HG03457 (cell line): ENCODE measurements at regions not wholly inside any gene's neighbourhood (a gene's known extent, or its start where the extent isn't known, plus 50 kb on each side); places are given as distances from the start of the nearest gene placed in this dataset.

Experiments used
- ATAC-seq: cut with Tn5 transposase; IDR thresholded peaks from one replicate; pipeline ENCODE4 v1.9.1; 2021; ENCODE audit warnings: moderate number of reproducible peaks; ENCODE audit not compliant: unreplicated experiment

DNA sequence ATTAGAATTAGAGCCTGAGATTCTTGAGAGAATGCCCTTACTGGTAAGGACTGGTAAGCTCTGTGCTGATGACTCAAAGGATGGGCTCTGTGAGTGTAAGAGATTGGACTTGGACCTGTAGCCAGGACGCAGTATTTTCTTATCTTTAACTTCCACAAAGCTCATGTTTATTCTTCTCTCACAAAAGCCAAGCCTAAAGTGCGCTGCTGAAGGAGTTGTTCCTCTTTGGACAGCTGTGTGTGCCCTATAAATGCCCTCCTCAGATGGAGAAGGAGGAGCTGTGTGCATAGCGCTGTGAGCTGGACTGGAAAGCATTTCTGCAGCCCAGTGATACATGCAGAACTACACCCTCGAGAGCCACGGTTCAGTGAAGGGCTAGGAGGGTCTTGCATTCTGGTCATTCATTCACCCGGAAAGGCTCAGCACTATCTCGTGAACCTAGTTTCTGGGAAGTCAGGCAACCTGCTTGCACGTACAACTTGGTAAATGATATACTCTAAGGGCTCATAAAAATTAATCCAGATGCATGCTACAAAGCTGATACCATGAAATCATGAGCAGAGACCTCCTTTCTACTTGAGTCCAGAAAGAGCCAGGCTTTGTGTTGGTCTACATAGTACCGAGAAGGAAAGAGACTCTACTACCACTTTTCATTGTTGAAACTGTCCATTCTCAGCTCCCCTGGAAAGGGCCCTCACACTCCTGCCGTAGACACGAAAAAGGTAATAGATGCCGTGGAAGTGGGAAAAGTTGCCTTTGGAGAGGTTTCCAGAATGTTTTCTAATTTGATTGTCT lies 103.0 kb upstream of the TBL1XR1 start:
- ATAC-seq, result peak; percentile 93

DNA sequence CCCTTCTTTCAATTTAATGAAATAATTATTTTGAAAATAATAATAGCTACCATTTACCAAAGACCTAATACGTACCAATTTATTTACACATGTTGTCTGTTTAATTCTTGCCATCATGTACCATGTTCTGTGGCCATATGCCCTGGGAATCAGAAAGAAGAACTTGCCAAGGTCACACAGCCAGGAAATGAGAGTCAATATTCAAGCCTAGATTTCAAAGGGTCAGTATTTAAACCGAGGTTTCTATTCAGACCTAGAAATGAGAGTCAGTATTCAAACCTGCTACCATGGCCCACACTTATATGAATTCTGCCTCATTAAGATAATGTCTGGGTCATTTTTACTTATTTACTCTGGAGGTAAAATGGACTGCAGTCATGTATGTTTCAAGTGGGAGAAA lies 103.6 kb upstream of the TBL1XR1 start:
- no peak for ATAC-seq

DNA sequence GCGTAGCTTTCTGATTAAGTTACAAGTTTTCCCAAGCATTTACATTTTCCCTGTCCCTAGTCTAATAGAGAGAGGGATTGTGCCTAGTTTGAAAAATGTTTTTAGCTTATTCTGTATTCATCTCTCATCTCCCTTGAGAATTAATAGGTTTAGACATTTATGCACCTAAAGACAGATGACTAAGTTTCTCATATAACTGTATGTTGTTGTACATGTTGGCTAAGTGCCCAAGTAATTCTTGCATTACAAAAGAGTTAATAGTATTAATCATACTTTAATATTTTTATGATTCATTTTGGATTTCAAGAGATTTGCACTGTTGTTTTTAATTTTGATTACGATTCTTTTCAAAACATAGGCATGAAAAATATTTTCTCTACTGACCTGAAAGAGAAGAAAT lies 109.0 kb upstream of the TBL1XR1 start:
- ATAC-seq, result no peak

DNA sequence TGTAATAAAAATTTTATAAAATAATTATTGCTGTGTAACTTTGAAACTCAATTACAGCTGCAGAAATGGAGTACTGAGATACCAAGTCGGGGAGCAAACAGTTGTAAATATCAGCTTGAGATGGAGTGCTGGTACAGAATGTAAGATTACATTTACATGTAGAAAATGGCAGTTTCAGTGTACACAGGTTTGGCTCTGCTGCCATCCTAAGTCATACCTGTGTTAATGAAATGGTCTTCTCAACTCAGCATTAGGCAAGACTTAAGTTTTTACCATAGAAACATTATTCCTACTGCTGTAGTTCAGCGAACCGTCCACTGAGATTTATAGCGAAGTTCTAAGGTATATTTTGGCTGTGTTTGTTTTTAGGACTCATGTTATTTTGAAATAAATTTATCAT lies 110.1 kb upstream of the TBL1XR1 start:
- ATAC-seq, result no peak

DNA sequence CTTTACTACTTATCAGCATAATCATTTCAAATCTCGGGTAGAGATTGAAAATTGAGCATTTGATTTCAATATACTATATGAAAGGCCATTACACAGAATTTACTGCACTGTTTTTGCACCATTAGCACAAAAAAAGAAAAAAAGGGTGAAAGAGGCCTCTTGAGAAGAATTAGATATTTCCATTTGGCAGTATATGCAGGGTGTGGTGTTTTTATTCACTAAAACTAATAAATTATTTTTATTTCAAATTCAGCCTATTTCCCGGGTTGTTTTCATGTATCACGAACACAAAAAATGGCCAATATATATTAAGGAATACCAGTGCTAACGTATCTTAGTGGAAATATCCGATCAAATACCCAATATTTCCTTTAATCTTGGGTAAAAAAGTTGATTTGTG lies 110.5 kb upstream of the TBL1XR1 start:
- no peak for ATAC-seq

DNA sequence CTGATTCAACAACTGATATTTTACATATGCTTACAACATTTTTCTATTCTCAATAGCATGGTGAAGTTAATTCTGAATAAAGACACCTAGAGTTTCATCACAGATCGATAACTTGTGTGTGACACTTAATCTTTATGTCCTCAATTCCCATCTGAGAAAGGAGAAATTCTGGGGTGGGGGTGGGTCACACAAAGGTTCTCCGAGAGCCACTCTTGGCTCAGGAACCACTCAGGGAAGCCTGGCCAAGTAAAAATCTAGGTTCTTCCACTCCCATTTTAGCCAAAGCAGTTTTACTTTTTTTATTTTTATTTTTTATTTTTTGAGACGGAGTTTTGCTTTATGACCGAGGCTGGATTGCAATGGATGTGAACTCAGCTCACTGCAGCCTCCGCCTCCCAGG lies 111.0 kb upstream of the TBL1XR1 start:
- ATAC-seq, result no peak

DNA sequence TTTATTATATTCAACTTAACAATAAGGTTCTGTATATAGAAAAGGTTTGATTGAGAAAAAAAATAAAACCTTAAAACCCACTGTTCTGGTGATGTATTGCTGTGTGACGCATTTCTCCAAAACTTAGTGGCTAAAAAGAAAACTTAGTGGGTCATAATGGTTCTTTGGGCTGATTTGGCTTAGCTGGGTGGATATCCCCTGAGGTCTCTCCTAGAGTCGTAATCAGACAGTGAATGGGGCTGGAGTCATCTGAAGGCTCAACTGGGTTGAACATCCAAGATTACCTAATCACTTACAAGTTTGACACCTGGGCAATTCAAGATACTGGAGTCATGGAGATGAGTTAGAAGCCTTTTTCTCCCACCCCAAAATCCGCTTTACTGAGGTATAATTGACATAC lies 111.6 kb upstream of the TBL1XR1 start:
- ATAC-seq, result no peak

DNA sequence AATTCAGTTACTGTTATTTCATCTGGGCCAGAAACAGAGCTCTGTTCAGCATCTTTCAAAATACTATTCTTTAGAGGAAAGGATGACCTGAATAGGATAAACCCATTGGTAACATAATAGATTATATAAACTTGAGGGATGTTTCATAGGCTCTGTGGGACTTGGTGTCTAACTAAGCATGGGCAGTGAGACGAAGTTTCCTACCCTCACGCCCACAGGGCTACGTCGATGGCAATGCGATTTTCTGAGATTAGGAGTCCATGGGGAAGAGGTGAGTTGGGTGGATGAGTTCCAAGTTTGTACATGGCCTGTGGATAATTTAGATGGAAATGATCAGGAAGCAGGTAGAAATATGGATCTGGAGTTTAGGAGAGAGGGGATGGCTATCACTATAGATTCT lies 115.2 kb upstream of the TBL1XR1 start:
- no peak for ATAC-seq

DNA sequence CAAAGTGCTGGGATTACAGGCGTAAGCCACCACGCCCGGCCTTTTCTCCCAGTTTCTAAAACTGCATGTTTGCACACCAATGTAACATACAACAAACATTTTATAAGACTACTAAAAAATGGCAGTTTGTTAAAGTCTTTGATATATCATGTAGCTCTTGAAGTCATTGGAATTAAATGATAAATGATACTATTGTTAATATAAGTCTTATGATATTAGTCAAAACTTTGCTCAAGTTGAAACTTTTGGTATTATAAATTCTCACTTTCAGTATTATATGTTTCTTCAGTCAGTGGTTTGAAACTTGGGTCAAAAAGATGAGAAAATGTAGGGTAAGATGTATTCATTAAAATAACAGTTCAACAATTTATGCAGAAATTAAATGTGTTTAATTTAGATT lies 117.6 kb upstream of the TBL1XR1 start:
- ATAC-seq, result peak; percentile 41

DNA sequence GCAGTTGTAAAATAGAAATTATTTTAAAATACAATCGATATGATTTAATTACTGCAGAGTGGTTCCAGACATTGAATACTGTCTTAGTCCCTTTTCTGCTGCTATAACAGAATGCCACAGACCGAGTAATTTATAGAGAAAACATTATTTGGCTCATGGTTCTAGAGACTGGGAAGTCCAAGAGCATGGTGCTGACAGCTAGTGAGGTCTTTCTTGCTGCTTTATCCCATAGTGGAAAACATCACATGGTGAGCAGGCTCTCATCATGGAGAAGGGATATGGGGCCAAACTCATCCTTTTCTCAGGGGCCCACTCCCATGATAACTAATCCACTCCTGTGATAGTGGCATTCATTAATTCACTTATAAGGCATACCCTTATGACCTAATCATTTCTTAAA lies 120.0 kb upstream of the TBL1XR1 start:
- no peak for ATAC-seq

DNA sequence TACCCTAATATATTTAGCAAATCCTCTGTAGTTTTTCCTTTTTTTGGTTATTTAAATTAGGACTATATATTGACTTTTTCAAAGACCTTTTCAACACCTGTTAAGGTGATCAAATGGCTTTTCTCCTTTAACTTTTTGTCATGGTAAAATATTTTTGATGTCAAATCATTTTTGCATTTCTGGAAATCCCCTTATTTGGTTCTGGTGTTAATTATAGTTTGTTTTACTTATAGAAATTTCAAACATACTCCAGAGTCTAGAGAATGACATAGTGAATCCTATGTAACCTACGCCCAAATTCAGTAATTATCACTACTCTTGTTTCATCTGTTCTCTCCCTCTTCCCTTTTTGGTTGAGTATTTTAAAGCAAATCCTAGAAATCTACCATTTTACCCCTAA lies 121.3 kb upstream of the TBL1XR1 start:
- ATAC-seq, result no peak

DNA sequence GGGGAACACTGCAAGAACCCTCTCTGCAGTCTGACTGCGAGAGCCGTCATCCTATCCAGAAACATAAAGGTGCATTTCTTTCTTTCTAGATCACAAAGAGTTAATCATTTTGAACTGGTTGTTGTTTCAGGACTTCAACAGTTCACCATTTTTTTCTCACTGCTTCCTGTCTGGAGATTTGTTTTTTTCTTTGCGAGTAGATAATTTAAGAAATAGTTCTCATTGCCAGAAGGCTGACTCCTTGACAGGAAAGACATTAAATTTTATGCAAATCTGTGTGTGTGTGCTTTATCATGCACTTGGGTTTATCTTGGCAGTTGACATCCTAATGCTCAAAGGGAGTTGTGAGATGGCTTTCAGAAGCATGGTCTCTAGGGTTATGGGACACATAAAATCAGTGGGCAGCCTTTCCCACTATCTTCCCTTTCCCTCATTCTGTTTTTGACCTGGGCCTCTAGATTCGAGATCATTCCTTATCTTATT lies 123.5 kb upstream of the TBL1XR1 start:
- ATAC-seq, result peak; percentile 54

DNA sequence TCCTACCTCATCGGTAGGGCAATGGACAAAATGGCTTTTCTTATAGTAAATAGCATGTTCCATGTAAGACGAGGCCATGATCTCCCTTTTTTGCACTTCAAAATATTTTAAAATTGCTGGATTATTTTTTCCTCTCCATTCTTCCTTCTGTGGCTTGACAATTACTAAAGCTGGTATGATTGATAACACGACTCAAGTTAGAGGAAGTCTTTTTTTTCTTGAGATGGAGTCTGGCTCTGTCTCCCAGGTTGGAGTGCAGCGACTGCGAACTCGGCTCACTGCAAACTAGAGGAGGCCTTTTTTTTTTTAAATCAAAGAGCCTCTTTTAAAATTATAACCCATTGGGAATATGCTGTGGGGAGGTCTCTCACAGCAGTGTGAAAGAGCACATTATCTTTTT lies 124.5 kb upstream of the TBL1XR1 start:
- ATAC-seq, result no peak

DNA sequence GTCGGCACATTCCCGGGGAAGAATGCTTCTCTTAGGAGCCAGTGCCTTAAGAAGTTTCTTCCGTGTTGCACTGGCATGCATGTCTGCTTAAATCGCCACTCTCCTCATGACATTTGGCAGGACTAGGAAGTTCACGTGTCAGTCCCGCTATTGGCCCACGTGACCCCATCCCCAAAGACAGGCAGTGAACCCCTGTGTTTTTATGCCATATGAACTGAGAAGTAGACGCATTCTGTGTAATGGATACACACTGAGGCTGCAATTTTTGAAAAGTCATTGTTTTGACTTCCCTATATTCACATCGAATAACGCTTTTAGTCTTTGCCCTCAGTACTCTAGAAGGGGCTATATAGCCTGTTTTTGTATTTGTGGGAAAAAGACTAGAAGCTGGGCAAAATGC lies 125.6 kb upstream of the TBL1XR1 start:
- no peak for ATAC-seq

DNA sequence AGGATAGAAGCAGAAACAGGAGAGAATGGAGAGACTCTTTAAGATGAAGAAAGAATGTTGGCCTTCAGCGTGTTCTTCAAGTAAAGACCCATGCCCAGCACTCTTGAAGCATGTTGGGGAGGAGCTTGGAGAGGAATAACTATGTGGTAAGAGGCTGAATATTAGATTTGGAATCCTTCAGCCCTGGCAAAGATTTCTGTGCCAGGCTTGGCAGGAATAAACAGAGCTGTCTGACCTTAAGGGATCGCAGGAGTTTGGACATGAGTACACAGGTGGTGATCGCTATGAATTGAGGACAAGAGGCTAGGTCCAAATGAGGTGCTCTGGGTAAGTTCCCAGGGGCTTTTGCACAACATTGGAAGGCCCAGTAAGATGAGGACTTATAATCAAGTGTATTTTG lies 132.6 kb upstream of the TBL1XR1 start:
- no peak for ATAC-seq

DNA sequence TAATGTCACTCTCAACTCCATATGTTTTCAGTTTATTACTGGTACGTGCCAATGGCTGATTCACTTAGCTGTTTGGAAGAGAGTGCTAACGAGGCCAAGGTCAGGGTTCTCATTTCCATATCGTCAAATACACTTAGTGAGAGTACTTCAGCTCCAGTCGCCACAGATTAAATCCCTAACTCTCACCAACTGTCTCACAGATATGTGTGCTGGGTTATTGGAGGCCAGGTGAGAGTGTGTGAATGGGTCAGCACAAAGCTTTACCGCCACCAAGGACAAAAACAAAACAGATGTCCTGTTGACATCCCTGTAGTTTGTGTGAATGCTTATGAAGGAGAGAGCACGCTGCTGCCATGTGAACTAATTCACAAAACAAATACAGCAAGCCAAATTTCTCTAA lies 133.5 kb upstream of the TBL1XR1 start:
- ATAC-seq, result no peak

DNA sequence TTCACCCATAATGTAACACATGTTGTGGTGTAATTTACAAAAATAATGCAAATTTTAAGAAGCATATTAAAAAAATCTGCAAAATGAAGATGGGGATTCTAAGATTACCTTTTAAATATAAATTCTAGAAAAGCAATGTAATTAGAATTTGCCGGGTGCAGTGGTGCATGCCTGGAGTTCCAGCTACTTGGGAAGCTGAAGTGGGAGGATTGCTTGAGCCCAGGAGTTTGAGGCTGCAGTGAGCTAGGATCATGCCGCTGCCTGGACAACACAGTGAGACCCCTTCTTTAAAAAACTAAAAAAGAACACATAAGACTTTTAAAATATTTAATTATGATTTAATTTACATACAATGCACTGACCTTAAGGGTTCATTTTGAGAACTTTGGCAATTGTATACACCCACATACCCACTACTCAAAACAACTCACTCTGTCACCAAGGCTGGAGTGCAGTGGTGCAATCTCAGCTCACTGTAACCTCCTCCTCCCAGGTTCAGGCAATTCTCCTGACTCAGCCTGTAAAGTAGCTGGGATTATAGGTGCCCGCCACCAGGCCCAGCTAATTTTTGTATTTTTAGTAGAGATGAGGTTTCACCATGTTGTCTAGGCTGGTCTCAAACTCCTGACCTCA lies 134.0 kb upstream of the TBL1XR1 start:
- no peak for ATAC-seq

DNA sequence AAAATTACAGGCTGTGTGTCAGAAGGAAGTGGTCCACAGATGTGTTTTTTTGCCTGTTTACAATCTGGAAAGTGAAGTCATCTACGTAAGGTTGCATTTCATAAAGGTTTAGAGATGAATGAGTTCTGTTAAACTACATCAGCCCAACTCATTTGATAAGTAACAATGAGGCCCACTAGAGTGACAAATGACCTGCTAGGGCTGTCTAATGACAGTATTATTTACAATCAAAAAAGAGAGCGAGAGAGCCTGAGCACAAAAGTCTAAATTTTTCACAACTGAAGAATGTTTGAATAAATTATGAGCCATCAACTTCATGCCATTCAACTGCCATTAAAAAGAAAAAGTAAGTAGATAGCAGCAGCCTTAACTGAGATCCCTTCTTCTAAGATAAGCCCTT lies 135.7 kb upstream of the TBL1XR1 start:
- no peak for ATAC-seq

DNA sequence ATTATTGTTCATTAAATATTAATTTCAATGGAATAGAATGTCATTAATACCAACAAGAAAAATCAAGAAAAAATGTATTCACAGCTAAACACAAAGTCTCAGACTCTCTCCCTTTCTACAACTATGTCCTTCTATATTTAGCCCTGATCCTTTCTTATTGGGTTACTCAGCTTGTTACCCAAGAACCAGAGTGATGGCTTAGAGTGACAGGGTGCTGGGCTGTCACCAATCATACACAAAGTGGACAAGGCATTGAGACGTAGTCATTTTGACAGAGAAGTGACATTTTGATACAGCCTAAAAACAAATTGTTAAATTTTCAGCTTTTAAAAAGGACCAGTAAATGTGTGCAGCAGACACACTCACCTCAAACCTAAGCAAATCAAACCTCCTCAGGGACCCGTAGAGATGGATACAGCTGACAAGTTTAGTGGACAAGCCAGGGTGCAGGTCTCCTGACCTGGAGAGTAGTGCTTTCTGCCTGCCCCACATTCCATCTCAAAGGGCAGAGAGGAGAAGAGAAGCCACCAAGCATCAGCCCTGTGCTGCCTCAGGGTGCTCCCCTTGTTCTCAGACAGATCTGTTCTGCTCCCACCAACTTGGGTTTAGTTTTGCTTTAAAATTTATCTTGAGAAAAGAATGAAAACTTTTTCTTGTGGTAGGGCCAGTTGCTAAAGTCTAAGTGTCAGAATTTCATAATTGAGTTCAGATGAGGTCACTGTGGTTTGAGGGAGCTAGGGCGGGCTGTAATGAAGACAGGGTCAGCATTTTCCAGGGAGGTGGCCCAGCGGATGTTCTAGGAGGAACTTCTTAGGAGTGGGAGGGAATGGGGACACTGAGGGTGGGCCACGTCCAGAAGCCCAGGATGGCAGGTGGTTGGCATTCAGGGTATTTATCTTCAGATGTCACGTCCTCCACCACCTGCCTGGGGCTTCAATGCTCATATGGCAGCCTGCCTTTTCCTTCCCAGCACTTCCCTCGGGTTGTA lies 136.5 kb upstream of the TBL1XR1 start:
- ATAC-seq, result no peak

DNA sequence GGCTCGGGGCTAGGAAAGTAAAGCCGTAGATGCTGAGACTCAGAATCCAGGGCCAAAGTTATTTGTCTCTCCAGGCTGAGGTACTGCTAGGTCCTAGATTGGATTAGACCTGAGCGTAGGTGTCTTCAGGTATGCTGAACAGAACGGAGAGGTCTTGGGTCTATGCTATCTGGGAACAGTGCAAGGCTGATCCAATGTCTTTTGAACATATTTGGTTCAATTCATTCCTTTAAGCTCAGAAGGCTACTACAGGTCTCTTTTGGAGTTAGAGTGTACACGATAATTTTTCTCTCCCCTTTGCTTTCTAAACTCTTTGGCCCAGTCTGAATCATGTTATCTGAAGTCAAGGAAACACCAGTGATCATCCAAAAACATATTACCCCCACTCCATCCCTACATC lies 137.5 kb upstream of the TBL1XR1 start:
- no peak for ATAC-seq

DNA sequence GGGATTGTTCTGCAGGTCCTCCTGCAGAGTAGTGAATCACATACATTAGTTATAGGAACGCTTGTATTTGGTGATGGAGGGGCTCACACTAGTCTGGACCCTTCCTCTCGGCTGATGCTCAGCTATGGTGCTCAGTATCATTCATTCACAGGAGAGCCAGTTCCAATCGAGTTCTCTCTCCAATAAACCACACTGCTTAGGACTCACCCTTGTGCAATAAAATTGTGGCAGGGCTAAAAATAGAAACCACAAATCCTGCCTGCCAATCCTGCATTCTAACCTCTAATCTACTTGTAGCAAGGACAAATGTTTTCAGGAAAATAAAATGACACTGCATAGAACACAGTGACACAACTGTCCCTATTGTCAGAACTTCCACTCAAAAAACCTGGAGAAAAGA lies 138.4 kb upstream of the TBL1XR1 start:
- no peak for ATAC-seq
